HK-2 (cell line): ENCODE measurements at regions not wholly inside any gene's neighbourhood (a gene's known extent, or its start where the extent isn't known, plus 50 kb on each side); places are given as distances from the start of the nearest gene placed in this dataset.

Experiments
- DNase-seq: peaks from one replicate; pipeline ENCODE4 v3.0.0-alpha.2; 2018; ENCODE audit not compliant: unreplicated experiment

GRCh38 chr13:82817133-82817532 lies 1065.1 kb downstream of the SLITRK1 start:
- DNase-seq: no peak

- DNase-seq: no peak
These were observed 1066.5 kb downstream of the SLITRK1 start for GRCh38 chr13:82815791-82816190.

- DNase-seq: no peak
These were observed 1078.9 kb downstream of the SLITRK1 start for GRCh38 chr13:82803341-82803740.

GRCh38 chr13:82802528-82802927 lies 1079.7 kb downstream of the SLITRK1 start:
- no peak for DNase-seq

- DNase-seq: no peak
These were observed 1081.9 kb downstream of the SLITRK1 start for GRCh38 chr13:82800391-82800790.

GRCh38 chr13:82797876-82798275 lies 1084.4 kb downstream of the SLITRK1 start:
- DNase-seq: no peak

- DNase-seq: no peak
These were observed 1091.2 kb downstream of the SLITRK1 start for GRCh38 chr13:82791035-82791434.

- DNase-seq: no peak
These were observed 1109.5 kb downstream of the SLITRK1 start for GRCh38 chr13:82772816-82773215.

- no peak for DNase-seq
These were observed 1115.4 kb downstream of the SLITRK1 start for GRCh38 chr13:82766732-82767321.

- peak; percentile 9 for DNase-seq
These were observed 1124.2 kb downstream of the SLITRK1 start for GRCh38 chr13:82758044-82758443.

- DNase-seq: no peak
These were observed 1131.1 kb downstream of the SLITRK1 start for GRCh38 chr13:82751206-82751605.

- no peak for DNase-seq
These were observed 1132.7 kb downstream of the SLITRK1 start for GRCh38 chr13:82749551-82749950.

GRCh38 chr13:82747958-82748357 lies 1134.3 kb downstream of the SLITRK1 start:
- DNase-seq: no peak

GRCh38 chr13:82747291-82747690 lies 1135.0 kb downstream of the SLITRK1 start:
- DNase-seq: no peak

GRCh38 chr13:82740442-82740841 lies 1141.8 kb downstream of the SLITRK1 start:
- DNase-seq: no peak

- no peak for DNase-seq
These were observed 1142.4 kb downstream of the SLITRK1 start for GRCh38 chr13:82739881-82740280.

- DNase-seq: no peak
These were observed 1152.9 kb downstream of the SLITRK1 start for GRCh38 chr13:82729401-82729800.

GRCh38 chr13:82720986-82721385 lies 1161.3 kb downstream of the SLITRK1 start:
- no peak for DNase-seq

- DNase-seq: no peak
These were observed 1162.3 kb downstream of the SLITRK1 start for GRCh38 chr13:82719987-82720386.

GRCh38 chr13:82717249-82717648 lies 1165.0 kb downstream of the SLITRK1 start:
- DNase-seq: no peak

- no peak for DNase-seq
These were observed 1168.4 kb downstream of the SLITRK1 start for GRCh38 chr13:82713687-82714405.

GRCh38 chr13:82702513-82702912 lies 1179.8 kb downstream of the SLITRK1 start:
- DNase-seq: no peak

- no peak for DNase-seq
These were observed 1181.3 kb downstream of the SLITRK1 start for GRCh38 chr13:82701020-82701419.

GRCh38 chr13:82698941-82699340 lies 1183.3 kb downstream of the SLITRK1 start:
- DNase-seq: no peak
